SK-N-SH (cell line): ENCODE measurements at regions not wholly inside any gene's neighbourhood (a gene's known extent, or its start where the extent isn't known, plus 50 kb on each side); places are given as distances from the start of the nearest gene placed in this dataset.

Experiments
- CTCF ChIA-PET: fragments of 300-600, 350-600 bp; formaldehyde crosslinking; extraction: SDS; loops from one replicate; lab custom pipeline; 2021; lab: Yijun Ruan, JAX
- POLR2A ChIA-PET: fragments of 350-600 bp; sonication (Branson Sonifier 250); formaldehyde crosslinking; extraction: SDS; loops from one replicate; lab custom pipeline; 2020; ENCODE audit warnings: antibody characterized with exemption, inconsistent platforms; lab: Yijun Ruan, JAX
- DNase-seq: peaks from one replicate; pipeline ENCODE4 v3.0.0; 2012
- H2AFZ ChIP-seq: fragments of 200-600 bp; sonication (generic); 2 replicates; pipeline ENCODE4 v1.8.1; 2016; ENCODE audit warnings: antibody characterized with exemption, mild to moderate bottlenecking, low read depth
- H3F3A ChIP-seq: fragments of 200-600 bp; sonication (generic); replicated peaks from 2 replicates; pipeline ENCODE3; 2016; ENCODE audit warnings: antibody characterized with exemption, mild to moderate bottlenecking; ENCODE audit not compliant: insufficient read depth
- H3K27ac ChIP-seq, 2 experiments: fragments of 200-500 bp in 1 of 2; fragments of 200-600 bp in 1 of 2; sonication (Bioruptor generic) in 1 of 2; sonication (generic), shearing (Covaris generic) in 1 of 2; 2 replicates each; pipeline versions ENCODE4 v1.5.1 to v1.6.1; 2014 to 2016; ENCODE audit warnings: low read depth in 2 of 2, inconsistent platforms in 1 of 2, low read length in 1 of 2, mild to moderate bottlenecking in 1 of 2, mixed read lengths in 1 of 2
- H3K27me3 ChIP-seq: fragments of 200-600 bp; sonication (generic), shearing (Covaris generic); 2 replicates; pipeline ENCODE4 v1.6.1; 2016; ENCODE audit warnings: mixed run types; ENCODE audit not compliant: insufficient read depth
- H3K36me3 ChIP-seq, 2 experiments: fragments of 200-500 bp in 1 of 2; fragments of 200-600 bp in 1 of 2; sonication (Bioruptor generic) in 1 of 2; sonication (generic) in 1 of 2; replicated peaks in 1 of 2; 2 replicates each; pipeline versions ENCODE3 to v1.5.1; 2014 to 2016; ENCODE audit warnings: low read length in 1 of 2, mild to moderate bottlenecking in 1 of 2; ENCODE audit not compliant: insufficient read depth in 2 of 2, control insufficient read depth in 1 of 2
- H3K4me1 ChIP-seq, 2 experiments: fragments of 200-500 bp in 1 of 2; fragments of 200-600 bp in 1 of 2; sonication (Bioruptor generic) in 1 of 2; sonication (generic), shearing (Covaris generic) in 1 of 2; 2 replicates each; pipeline versions ENCODE4 v1.5.1 to v1.6.1; 2014 to 2016; ENCODE audit warnings: low read depth in 1 of 2, low read length in 1 of 2, mixed run types in 1 of 2; ENCODE audit not compliant: insufficient read depth in 2 of 2, control insufficient read depth in 1 of 2
- H3K4me2 ChIP-seq: fragments of 200-600 bp; sonication (generic), shearing (Covaris generic); 2 replicates; pipeline ENCODE4 v1.6.1; 2017; ENCODE audit warnings: mixed run types
- H3K4me3 ChIP-seq, 2 experiments: fragments of 200-500 bp in 1 of 2; fragments of 200-600 bp in 1 of 2; sonication (Bioruptor generic) in 1 of 2; sonication (generic), shearing (Covaris generic) in 1 of 2; 2 replicates each; pipeline versions ENCODE4 v1.5.1 to v1.8.1; 2014 to 2016; ENCODE audit warnings: low read depth in 2 of 2, inconsistent platforms in 1 of 2, low read length in 1 of 2, mild to moderate bottlenecking in 1 of 2, mixed read lengths in 1 of 2, moderate library complexity in 1 of 2
- H3K79me2 ChIP-seq: fragments of 200-600 bp; sonication (generic); 2 replicates; pipeline ENCODE4 v1.8.1; 2017; ENCODE audit warnings: mild to moderate bottlenecking; ENCODE audit not compliant: insufficient read depth
- H3K9ac ChIP-seq: fragments of 200-600 bp; sonication (generic); 2 replicates; pipeline ENCODE4 v1.6.1; 2017; ENCODE audit warnings: mixed run types
- H3K9me2 ChIP-seq: fragments of 200-600 bp; sonication (generic); 2 replicates; pipeline ENCODE4 v1.6.1; 2017; ENCODE audit warnings: mixed run types
- H3K9me3 ChIP-seq: fragments of 200-600 bp; sonication (generic); 2 replicates; pipeline ENCODE4 v1.6.1; 2017; ENCODE audit warnings: mixed run types, mild to moderate bottlenecking, moderate library complexity
- H4K20me1 ChIP-seq: fragments of 200-600 bp; sonication (generic); 2 replicates; pipeline ENCODE4 v1.6.1; 2017; ENCODE audit warnings: mild to moderate bottlenecking, mixed run types; ENCODE audit not compliant: insufficient read depth
- EP300 ChIP-seq, 2 experiments: IDR thresholded peaks; 2 replicates each; pipeline versions ENCODE4 v1.4.0 to v1.6.1; 2012; ENCODE audit warnings: borderline replicate concordance in 1 of 2, low read depth in 1 of 2, low read length in 1 of 2
- EZH2phosphoT487 ChIP-seq: fragments of 200-600 bp; sonication (generic); IDR thresholded peaks from 2 replicates; pipeline ENCODE4 v1.6.1; 2017; ENCODE audit warnings: low read depth, mixed run types, mild to moderate bottlenecking, antibody characterized with exemption, moderate library complexity, borderline replicate concordance
- FOSL2 ChIP-seq: IDR thresholded peaks from 2 replicates; pipeline ENCODE4 v1.4.0; 2012; ENCODE audit warnings: low read depth, mild to moderate bottlenecking, moderate library complexity, borderline replicate concordance
- JUND ChIP-seq: IDR thresholded peaks from 2 replicates; pipeline ENCODE4 v1.4.0; 2012
- NFIC ChIP-seq: IDR thresholded peaks from 2 replicates; pipeline ENCODE4 v1.4.0; 2012; ENCODE audit warnings: borderline replicate concordance
- RAD21 ChIP-seq: IDR thresholded peaks from 2 replicates; pipeline ENCODE4 v1.6.1; 2012; ENCODE audit warnings: mild to moderate bottlenecking, low read length
- RCOR1 ChIP-seq: fragments of 150-350 bp; IDR thresholded peaks from 2 replicates; pipeline ENCODE4 v1.6.1; 2017; ENCODE audit warnings: antibody characterized with exemption, low read length
- TAF1 ChIP-seq: IDR thresholded peaks from 2 replicates; pipeline ENCODE4 v1.6.1; 2012; ENCODE audit warnings: low read depth, mild to moderate bottlenecking, low read length, moderate library complexity, borderline replicate concordance
- TEAD4 ChIP-seq: IDR thresholded peaks from 2 replicates; pipeline ENCODE4 v1.4.0; 2012; ENCODE audit warnings: mild to moderate bottlenecking, borderline replicate concordance; ENCODE audit not compliant: insufficient read depth
- YY1 ChIP-seq: IDR thresholded peaks from 2 replicates; pipeline ENCODE4 v1.4.0; 2012; ENCODE audit warnings: low read depth, mild to moderate bottlenecking
- WGBS: methylation state at CpG from one replicate; pipeline ENCODE4 v1.1.6; 2017; ENCODE audit warnings: low lambda C conversion rate; 5-methylcytosine and 5-hydroxymethylcytosine counted together
- TF ChIP-seq, protein P1 (sequence below): fragments of 150-350 bp; IDR thresholded peaks from 2 replicates; pipeline ENCODE4 v1.6.1; 2016; ENCODE audit warnings: mild to moderate bottlenecking, low read depth, low read length
- TF ChIP-seq, protein P2 (sequence below): IDR thresholded peaks from 2 replicates; pipeline ENCODE4; 2012
- TF ChIP-seq, protein P3 (sequence below): IDR thresholded peaks from 2 replicates; pipeline ENCODE4 v1.4.0; 2012; ENCODE audit warnings: low read depth, borderline replicate concordance
- TF ChIP-seq, protein P4 (sequence below): IDR thresholded peaks from 2 replicates; pipeline ENCODE4 v1.4.0; 2012; ENCODE audit warnings: low read depth
- TF ChIP-seq, protein P5 (sequence below): fragments of 150-350 bp; IDR thresholded peaks from 2 replicates; pipeline ENCODE4 v1.6.1; 2017; ENCODE audit warnings: antibody characterized with exemption, low read length, low read depth, borderline replicate concordance
- TF ChIP-seq, protein P6 (sequence below): IDR thresholded peaks from 2 replicates; pipeline ENCODE4 v1.6.1; 2012; ENCODE audit warnings: mild to moderate bottlenecking, low read depth, low read length, moderate library complexity

DNA sequence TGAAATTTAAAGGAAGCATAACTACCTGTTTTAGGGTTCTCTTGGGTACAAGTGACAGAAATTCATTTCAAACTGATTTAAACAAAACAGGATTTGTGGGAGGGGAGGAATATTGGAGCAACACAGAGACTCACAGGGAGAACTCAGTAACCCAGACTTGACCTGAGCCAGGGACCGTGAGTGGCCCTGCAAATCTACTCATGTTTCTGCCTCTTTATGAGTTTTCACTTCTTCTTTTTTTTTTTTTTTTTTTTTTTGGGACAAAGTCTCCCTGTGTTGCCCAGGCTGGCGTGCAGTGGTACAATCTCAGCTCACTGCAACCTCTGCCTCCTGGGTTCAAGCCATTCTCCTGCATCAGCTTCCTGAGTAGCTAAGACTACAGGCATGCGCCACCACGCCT, 405.6 kb upstream of the ZNF608 start:
- no peaks in the 10 kb centered on the region for H4K20me1 ChIP-seq
- H3K27ac ChIP-seq = no peak overlapping the region
- POLR2A ChIA-PET = no interaction called here
- H2AFZ ChIP-seq = no peak overlapping the region
- H3F3A ChIP-seq = no peaks in the 10 kb centered on the region
- H3K4me1 ChIP-seq = peaks cover 0 to 17% of the 10 kb centered on the region in 2 experiments; a peak in 2 of 4 replicates
- H3K4me3 ChIP-seq = no peak overlapping the region
- CTCF ChIA-PET = no interaction called here
- no peak overlapping the region for H3K4me2 ChIP-seq
- H3K9me2 ChIP-seq = no peaks in the 10 kb centered on the region; the same call in 1 of the 2 replicates
- 62% methylated on average over 4 of the region's 4 CpGs for WGBS
- H3K9ac ChIP-seq = no peak overlapping the region
- TF ChIP-seq, protein P1, sequence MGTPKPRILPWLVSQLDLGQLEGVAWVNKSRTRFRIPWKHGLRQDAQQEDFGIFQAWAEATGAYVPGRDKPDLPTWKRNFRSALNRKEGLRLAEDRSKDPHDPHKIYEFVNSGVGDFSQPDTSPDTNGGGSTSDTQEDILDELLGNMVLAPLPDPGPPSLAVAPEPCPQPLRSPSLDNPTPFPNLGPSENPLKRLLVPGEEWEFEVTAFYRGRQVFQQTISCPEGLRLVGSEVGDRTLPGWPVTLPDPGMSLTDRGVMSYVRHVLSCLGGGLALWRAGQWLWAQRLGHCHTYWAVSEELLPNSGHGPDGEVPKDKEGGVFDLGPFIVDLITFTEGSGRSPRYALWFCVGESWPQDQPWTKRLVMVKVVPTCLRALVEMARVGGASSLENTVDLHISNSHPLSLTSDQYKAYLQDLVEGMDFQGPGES = no peak
- TF ChIP-seq, protein P2, sequence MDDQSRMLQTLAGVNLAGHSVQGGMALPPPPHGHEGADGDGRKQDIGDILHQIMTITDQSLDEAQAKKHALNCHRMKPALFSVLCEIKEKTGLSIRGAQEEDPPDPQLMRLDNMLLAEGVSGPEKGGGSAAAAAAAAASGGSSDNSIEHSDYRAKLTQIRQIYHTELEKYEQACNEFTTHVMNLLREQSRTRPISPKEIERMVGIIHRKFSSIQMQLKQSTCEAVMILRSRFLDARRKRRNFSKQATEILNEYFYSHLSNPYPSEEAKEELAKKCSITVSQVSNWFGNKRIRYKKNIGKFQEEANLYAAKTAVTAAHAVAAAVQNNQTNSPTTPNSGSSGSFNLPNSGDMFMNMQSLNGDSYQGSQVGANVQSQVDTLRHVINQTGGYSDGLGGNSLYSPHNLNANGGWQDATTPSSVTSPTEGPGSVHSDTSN = no peak
- TF ChIP-seq, protein P3, sequence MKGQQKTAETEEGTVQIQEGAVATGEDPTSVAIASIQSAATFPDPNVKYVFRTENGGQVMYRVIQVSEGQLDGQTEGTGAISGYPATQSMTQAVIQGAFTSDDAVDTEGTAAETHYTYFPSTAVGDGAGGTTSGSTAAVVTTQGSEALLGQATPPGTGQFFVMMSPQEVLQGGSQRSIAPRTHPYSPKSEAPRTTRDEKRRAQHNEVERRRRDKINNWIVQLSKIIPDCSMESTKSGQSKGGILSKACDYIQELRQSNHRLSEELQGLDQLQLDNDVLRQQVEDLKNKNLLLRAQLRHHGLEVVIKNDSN = no peak
- TF ChIP-seq TAF1 = no peak
- TF ChIP-seq TEAD4 = no peak
- TF ChIP-seq RAD21 = no peak
- no peak for TF ChIP-seq EP300 (IDR thresholded peaks at IDR 0.05; ENCODE audit: borderline replicate concordance in 1 of 2, low read depth in 1 of 2, low read length in 1 of 2)
- TF ChIP-seq, all 33 proteins: peak for 0
- Histone ChIP-seq H3K79me2 (no peaks in the 10 kb centered on the region), H3K27me3 (no peaks in the 10 kb centered on the region), H3K9me3 (no peaks in the 10 kb centered on the region), H3K36me3 (no peaks in the 10 kb centered on the region)
- DNase-seq = no peak

DNA sequence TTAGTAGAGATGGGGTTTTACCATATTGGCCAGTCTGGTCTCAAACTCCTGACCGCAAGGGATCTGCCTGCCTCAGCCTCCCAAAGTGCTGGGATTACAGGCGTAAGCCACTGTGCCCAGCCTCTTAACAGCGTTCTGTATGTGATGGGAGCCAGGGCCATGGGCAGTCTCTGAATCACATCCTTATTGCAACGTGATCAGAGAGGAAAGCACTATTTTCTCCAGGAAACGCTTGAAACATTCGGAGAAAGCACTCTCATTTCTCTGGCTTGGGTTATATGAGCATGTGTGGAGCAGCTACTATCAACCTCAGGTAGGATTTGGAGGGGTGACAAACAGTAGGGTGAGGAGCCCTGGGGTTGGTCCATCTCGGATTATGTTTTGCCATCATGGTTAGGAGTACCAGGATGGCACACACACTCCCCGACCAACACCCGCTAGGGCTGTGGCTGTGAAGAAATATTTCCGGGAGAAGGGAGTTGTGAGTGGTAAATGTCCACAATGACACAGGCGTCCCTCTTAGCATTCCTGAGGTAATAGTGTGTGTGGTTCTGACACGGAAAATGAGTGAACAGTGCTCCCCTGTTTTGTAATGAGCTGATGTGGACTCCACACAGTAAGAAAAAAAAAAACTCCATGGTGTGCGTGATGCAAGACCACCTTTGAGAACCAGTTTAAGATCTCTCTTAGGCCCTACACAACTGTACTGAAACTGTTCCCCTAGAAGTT, 406.2 kb upstream of the ZNF608 start:
- no peak overlapping the region for H3K9ac ChIP-seq
- no peak for TF ChIP-seq FOSL2
- TF ChIP-seq, protein P3 = no peak
- no peak for TF ChIP-seq YY1
- TF ChIP-seq RCOR1 = no peak
- TF ChIP-seq NFIC = no peak
- TF ChIP-seq, protein P4, sequence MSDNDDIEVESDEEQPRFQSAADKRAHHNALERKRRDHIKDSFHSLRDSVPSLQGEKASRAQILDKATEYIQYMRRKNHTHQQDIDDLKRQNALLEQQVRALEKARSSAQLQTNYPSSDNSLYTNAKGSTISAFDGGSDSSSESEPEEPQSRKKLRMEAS = no peak
- TF ChIP-seq, protein P5, sequence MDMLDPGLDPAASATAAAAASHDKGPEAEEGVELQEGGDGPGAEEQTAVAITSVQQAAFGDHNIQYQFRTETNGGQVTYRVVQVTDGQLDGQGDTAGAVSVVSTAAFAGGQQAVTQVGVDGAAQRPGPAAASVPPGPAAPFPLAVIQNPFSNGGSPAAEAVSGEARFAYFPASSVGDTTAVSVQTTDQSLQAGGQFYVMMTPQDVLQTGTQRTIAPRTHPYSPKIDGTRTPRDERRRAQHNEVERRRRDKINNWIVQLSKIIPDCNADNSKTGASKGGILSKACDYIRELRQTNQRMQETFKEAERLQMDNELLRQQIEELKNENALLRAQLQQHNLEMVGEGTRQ = no peak
- TF ChIP-seq JUND = no peak
- TF ChIP-seq, protein P6, sequence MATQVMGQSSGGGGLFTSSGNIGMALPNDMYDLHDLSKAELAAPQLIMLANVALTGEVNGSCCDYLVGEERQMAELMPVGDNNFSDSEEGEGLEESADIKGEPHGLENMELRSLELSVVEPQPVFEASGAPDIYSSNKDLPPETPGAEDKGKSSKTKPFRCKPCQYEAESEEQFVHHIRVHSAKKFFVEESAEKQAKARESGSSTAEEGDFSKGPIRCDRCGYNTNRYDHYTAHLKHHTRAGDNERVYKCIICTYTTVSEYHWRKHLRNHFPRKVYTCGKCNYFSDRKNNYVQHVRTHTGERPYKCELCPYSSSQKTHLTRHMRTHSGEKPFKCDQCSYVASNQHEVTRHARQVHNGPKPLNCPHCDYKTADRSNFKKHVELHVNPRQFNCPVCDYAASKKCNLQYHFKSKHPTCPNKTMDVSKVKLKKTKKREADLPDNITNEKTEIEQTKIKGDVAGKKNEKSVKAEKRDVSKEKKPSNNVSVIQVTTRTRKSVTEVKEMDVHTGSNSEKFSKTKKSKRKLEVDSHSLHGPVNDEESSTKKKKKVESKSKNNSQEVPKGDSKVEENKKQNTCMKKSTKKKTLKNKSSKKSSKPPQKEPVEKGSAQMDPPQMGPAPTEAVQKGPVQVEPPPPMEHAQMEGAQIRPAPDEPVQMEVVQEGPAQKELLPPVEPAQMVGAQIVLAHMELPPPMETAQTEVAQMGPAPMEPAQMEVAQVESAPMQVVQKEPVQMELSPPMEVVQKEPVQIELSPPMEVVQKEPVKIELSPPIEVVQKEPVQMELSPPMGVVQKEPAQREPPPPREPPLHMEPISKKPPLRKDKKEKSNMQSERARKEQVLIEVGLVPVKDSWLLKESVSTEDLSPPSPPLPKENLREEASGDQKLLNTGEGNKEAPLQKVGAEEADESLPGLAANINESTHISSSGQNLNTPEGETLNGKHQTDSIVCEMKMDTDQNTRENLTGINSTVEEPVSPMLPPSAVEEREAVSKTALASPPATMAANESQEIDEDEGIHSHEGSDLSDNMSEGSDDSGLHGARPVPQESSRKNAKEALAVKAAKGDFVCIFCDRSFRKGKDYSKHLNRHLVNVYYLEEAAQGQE = no peak
- no peak for TF ChIP-seq EZH2phosphoT487
- H3K27me3 ChIP-seq = no peaks in the 10 kb centered on the region
- no peak overlapping the region for H3K27ac ChIP-seq
- WGBS = 95% methylated on average over 11 of the region's 13 CpGs
- H3K4me2 ChIP-seq = no peak overlapping the region
- no peak overlapping the region for H2AFZ ChIP-seq
- H3K9me3 ChIP-seq = no peaks in the 10 kb centered on the region
- H3K4me1 ChIP-seq = peaks cover 0 to 17% of the 10 kb centered on the region in 2 experiments; a peak in 2 of 4 replicates
- DNase-seq = no peak
- no peaks in the 10 kb centered on the region for H3K36me3 ChIP-seq
- H3F3A ChIP-seq = no peaks in the 10 kb centered on the region
- no peaks in the 10 kb centered on the region for H3K79me2 ChIP-seq
- no peaks in the 10 kb centered on the region; the same call in 1 of the 2 replicates for H3K9me2 ChIP-seq
- POLR2A ChIA-PET = no interaction called here
- CTCF ChIA-PET = no interaction called here
- no peaks in the 10 kb centered on the region for H4K20me1 ChIP-seq
- H3K4me3 ChIP-seq = no peak overlapping the region
